RWPE2 (cell line): ENCODE measurements at regions not wholly inside any gene's neighbourhood (a gene's known extent, or its start where the extent isn't known, plus 50 kb on each side); places are given as distances from the start of the nearest gene placed in this dataset.

Source experiments
- ATAC-seq: fragments of 200-7000 bp; cut with Tn5 transposase; 3 replicates; pipeline ENCODE4 v1.9.1; 2021; ENCODE audit warnings: low read depth
- DNase-seq: peaks from one replicate; pipeline ENCODE4 v3.0.0-alpha.2; 2020; ENCODE audit warnings: low spot score
- H3K27ac ChIP-seq: fragments of 450-650 bp; 2 replicates; pipeline ENCODE4 v1.5.1; 2017; ENCODE audit warnings: mild to moderate bottlenecking; ENCODE audit not compliant: poor library complexity, severe bottlenecking
- H3K27me3 ChIP-seq: fragments of 250-450 bp; sonication (Bioruptor Pico); 2 replicates; pipeline ENCODE4 v1.5.1; 2021; ENCODE audit warnings: mild to moderate bottlenecking, moderate library complexity; ENCODE audit not compliant: insufficient read depth, poor library complexity, severe bottlenecking
- H3K36me3 ChIP-seq: fragments of 250-450 bp; sonication (Bioruptor Pico); 2 replicates; pipeline ENCODE4 v1.5.1; 2020; ENCODE audit warnings: low read depth, mild to moderate bottlenecking, moderate library complexity
- H3K4me1 ChIP-seq: fragments of 250-450 bp; sonication (Bioruptor Pico); 2 replicates; pipeline ENCODE4 v1.5.1; 2021; ENCODE audit warnings: mild to moderate bottlenecking, moderate library complexity; ENCODE audit not compliant: insufficient read depth, poor library complexity, severe bottlenecking
- H3K4me3 ChIP-seq: fragments of 250-450 bp; sonication (Bioruptor Pico); 2 replicates; pipeline ENCODE4 v1.5.1; 2021; ENCODE audit warnings: mild to moderate bottlenecking, moderate library complexity; ENCODE audit not compliant: severe bottlenecking
- H3K9me3 ChIP-seq: fragments of 250-450 bp; sonication (Bioruptor Pico); 2 replicates; pipeline ENCODE4 v1.5.1; 2021; ENCODE audit warnings: mild to moderate bottlenecking, moderate library complexity; ENCODE audit not compliant: severe bottlenecking
- TF ChIP-seq, protein P1 (sequence below): fragments of 450-650 bp; IDR thresholded peaks from one replicate; pipeline ENCODE4 v1.5.1; 2017; ENCODE audit warnings: mild to moderate bottlenecking, moderate library complexity; ENCODE audit not compliant: poor library complexity, severe bottlenecking

DNA sequence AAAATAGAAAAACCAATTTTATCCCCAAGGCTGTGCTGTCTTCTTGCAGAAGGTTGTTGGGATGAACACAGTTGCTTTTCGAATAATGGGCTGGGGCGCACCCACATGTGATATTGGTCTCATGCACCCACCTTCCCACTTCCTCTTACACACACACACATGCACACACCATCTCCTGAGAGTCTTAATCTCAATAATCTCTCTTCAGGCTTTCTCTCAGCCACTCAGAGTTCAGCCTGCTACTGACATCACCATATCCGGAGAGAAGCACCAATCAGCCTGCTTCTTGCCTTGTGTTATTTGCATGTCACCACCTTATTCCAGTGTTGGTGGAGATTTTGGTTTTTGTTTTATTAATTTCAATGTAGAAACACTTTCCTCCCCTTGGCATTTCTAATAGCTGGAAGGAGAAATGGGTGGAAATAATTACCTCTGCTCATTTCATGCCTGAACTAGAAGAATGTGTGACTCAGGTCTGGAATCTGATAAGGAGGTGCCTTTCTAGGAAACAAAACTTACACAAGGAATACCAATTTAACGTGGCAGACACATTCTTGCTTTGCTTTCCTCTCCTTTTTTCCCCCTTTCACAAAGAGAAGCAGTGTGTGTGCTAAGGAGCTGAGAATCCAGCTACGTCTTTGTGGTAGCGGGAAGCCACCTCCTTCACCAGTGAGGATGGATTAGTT lies 400.2 kb downstream of the MID1IP1 start:
- H3K9me3 ChIP-seq: no peaks in the 10 kb centered on the region
- TF ChIP-seq, protein P1, sequence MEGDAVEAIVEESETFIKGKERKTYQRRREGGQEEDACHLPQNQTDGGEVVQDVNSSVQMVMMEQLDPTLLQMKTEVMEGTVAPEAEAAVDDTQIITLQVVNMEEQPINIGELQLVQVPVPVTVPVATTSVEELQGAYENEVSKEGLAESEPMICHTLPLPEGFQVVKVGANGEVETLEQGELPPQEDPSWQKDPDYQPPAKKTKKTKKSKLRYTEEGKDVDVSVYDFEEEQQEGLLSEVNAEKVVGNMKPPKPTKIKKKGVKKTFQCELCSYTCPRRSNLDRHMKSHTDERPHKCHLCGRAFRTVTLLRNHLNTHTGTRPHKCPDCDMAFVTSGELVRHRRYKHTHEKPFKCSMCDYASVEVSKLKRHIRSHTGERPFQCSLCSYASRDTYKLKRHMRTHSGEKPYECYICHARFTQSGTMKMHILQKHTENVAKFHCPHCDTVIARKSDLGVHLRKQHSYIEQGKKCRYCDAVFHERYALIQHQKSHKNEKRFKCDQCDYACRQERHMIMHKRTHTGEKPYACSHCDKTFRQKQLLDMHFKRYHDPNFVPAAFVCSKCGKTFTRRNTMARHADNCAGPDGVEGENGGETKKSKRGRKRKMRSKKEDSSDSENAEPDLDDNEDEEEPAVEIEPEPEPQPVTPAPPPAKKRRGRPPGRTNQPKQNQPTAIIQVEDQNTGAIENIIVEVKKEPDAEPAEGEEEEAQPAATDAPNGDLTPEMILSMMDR: no peak
- no peak overlapping the region for H3K4me3 ChIP-seq
- DNase-seq (no peak), ATAC-seq (no peak)
- H3K27ac ChIP-seq: no peak overlapping the region
- no peaks in the 10 kb centered on the region for H3K4me1 ChIP-seq
- H3K36me3 ChIP-seq: no peaks in the 10 kb centered on the region
- no peaks in the 10 kb centered on the region for H3K27me3 ChIP-seq

DNA sequence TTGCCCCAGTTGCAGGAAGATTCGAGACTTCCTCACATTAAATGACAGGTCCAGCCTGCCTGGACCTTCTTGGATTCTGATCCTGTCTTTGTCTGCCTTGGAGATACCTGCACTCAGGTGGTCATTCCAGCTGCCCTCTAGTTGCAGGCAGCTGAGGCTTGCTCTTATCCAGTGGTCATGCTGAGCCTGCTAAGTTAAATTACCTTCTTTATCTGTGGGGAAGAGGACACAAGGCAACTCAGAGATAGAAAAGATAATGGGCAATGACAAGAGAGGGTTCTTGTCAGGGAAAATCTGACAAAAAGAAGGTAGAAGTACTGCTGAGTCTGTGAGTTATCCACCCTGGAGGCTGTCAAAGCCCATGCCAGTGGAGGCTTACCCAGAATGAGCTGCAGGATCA lies 401.4 kb downstream of the MID1IP1 start:
- TF ChIP-seq, protein P1: no peak
- Histone ChIP-seq H3K4me3 (no peak overlapping the region), H3K27me3 (no peaks in the 10 kb centered on the region), H3K36me3 (no peaks in the 10 kb centered on the region), H3K27ac (no peak overlapping the region), H3K4me1 (no peaks in the 10 kb centered on the region), H3K9me3 (no peaks in the 10 kb centered on the region)
- ATAC-seq (no peak), DNase-seq (no peak)

DNA sequence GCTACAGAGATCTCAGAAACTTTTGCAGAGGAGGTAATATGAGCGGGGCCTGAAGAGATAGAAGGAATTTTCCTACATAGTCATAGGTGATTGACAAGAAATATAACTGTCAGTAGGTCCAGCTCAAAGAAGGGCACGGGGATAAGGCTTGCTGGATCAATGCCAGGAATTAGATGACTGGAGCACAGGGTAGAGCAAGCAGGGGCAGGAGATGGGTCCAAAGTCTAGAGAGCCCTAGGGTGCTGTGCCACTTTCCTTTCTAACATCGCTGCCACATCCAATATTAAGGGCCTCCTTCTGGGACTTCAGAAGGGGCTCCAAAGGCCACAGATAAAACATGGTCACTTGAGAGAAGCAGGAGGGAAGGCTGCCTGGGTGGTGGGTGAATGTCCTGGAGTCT lies 402.2 kb downstream of the MID1IP1 start:
- ATAC-seq: no peak
- Histone ChIP-seq H3K4me3 (no peak overlapping the region), H3K27me3 (no peaks in the 10 kb centered on the region), H3K9me3 (no peaks in the 10 kb centered on the region), H3K36me3 (no peaks in the 10 kb centered on the region), H3K27ac (no peak overlapping the region), H3K4me1 (no peaks in the 10 kb centered on the region)
- TF ChIP-seq, protein P1: no peak
- no peak for DNase-seq

DNA sequence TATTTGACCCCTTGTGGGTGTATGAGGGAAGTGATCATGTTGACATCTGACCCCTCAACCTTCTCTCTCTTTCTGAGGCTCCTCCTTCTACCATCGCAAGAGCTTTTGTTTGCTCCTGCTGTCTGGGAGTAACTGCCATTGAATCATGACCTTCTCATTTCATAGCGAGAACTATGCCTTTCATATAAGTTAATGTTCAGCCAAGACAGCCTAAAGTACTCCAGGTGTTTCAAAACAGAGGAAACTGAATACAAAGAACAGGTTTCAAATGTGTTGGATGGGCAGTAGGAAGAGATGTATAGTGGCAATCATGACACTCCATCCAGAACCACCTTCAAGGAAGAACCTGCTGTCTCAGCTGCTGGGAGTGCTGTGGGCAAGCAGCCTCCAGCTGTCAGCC lies 403.1 kb downstream of the MID1IP1 start:
- H3K4me3 ChIP-seq: no peak overlapping the region
- H3K36me3 ChIP-seq: no peaks in the 10 kb centered on the region
- DNase-seq: no peak
- H3K4me1 ChIP-seq: no peaks in the 10 kb centered on the region
- TF ChIP-seq, protein P1: no peak
- H3K9me3 ChIP-seq: no peaks in the 10 kb centered on the region
- ATAC-seq: no peak
- no peaks in the 10 kb centered on the region for H3K27me3 ChIP-seq
- H3K27ac ChIP-seq: no peak overlapping the region

DNA sequence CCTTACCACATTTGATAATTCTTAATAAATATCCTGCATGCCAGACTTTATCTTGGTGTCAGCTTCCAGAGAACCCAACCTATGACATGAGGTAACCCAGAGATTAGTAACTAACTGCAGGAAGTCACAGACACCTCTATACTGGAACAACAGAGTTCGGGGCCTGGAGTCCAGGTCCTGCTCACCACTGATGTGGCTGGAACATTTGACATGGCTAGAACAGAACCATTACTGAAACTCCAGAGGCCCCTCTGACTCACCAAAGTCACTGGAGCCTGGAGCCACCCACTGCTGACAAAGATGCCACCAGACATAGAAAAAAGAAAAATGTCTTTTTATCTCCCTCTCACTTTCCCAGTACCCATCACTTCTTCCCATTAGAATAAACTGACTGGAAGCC lies 403.7 kb downstream of the MID1IP1 start:
- H3K4me1 ChIP-seq: no peaks in the 10 kb centered on the region
- TF ChIP-seq, protein P1: no peak
- no peaks in the 10 kb centered on the region for H3K9me3 ChIP-seq
- no peak overlapping the region for H3K27ac ChIP-seq
- no peak overlapping the region for H3K4me3 ChIP-seq
- no peaks in the 10 kb centered on the region for H3K36me3 ChIP-seq
- ATAC-seq: no peak
- no peak for DNase-seq
- H3K27me3 ChIP-seq: no peaks in the 10 kb centered on the region
